Kidney (tissue), 13 donors: ENCODE measurements at regions not wholly inside any gene's neighbourhood (a gene's known extent, or its start where the extent isn't known, plus 50 kb on each side); places are given as distances from the start of the nearest gene placed in this dataset.
"Not testable (repeated sequence)": the region's sequence is repeated elsewhere in the genome, so short reads cannot be mapped to it uniquely, and the experiment has no call there.

ENCODE experiments used
- DNase-seq, 5 donors: peaks; one replicate each; pipeline ENCODE4 v3.0.0-alpha.2; 2013 to 2020
- FAIRE-seq: peaks from 2 replicates; lab custom pipeline; 2012; peaks lifted over from hg19 to GRCh38; lab: Jason Lieb, UNC
- H3K27ac ChIP-seq, 2 donors: one replicate each; pipeline ENCODE4 v1.7.0; 2013; ENCODE audit warnings: low read depth in 2 of 2, low read length in 2 of 2, inconsistent platforms in 1 of 2
- H3K27me3 ChIP-seq: one replicate; pipeline ENCODE4 v1.7.1; 2013; ENCODE audit warnings: low read length, inconsistent platforms; ENCODE audit not compliant: control insufficient read depth, insufficient read depth
- H3K36me3 ChIP-seq, 3 donors: one replicate each; pipeline versions ENCODE4 v1.7.0 to v1.7.1; 2013; ENCODE audit warnings: low read length in 3 of 3, control low read depth in 1 of 3, inconsistent platforms in 1 of 3; ENCODE audit not compliant: insufficient read depth in 3 of 3, control insufficient read depth in 2 of 3
- H3K4me1 ChIP-seq, 3 donors: one replicate each; pipeline versions ENCODE4 v1.7.0 to v1.7.1; 2013; ENCODE audit warnings: low read length in 3 of 3, inconsistent platforms in 1 of 3, low read depth in 1 of 3; ENCODE audit not compliant: control insufficient read depth in 2 of 3, insufficient read depth in 2 of 3
- H3K4me3 ChIP-seq, 3 donors: one replicate each; pipeline versions ENCODE4 v1.7.0 to v1.8.1; 2013; ENCODE audit warnings: low read length in 3 of 3, control low read depth in 1 of 3, inconsistent platforms in 1 of 3
- H3K9ac ChIP-seq, 3 donors: one replicate each; pipeline versions ENCODE4 v1.7.0 to v1.7.1; 2013; ENCODE audit warnings: low read length in 3 of 3, control low read depth in 1 of 3, inconsistent platforms in 1 of 3
- H3K9me3 ChIP-seq, 3 donors: one replicate each; pipeline versions ENCODE4 v1.7.0 to v1.7.1; 2013; ENCODE audit warnings: low read length in 3 of 3, control low read depth in 1 of 3, inconsistent platforms in 1 of 3; ENCODE audit not compliant: control insufficient read depth in 2 of 3, insufficient read depth in 1 of 3
- intact Hi-C: fragments of 100-400 bp; cut with DNase I; formaldehyde crosslinking; loops from one replicate; pipeline ENCODE4 v1.11.1; 2022
- TF ChIP-seq, protein P1 (sequence below): IDR thresholded peaks from 3 replicates; pipeline ENCODE4 v1.5.1; 2012; ENCODE audit warnings: mild to moderate bottlenecking, moderate library complexity, borderline replicate concordance; ENCODE audit not compliant: insufficient read depth; ENCODE audit errors: extremely low read depth
- donor health status: control.
- donor health status: control.
- donor health status: control.
- donor health status: control.
- donor health status: control.
- donor health status: DM: yes; HTN: yes; CAD: no.
- donor health status: Normal renal cell carcinoma (clear cell type).

DNA sequence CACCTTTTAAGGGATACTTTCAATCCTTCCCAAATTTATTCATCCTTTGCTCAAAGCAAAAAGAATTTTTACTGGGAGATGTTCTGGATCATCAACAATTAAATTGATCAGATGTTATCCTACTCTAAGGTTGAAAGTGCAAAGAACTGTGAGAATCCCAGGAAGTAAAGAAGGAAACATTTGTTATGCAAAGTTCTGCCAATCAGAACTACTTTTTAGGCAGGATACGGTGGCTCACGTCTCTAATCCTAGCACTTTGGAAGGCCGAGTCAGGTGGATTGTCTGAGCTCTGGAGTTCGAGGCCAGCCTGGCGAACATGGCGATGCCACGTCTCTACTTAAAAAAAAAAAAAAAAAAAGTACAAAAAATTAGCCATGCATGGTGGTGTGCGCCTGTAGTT lies 882.3 kb downstream of the DIAPH3 start:
- Histone ChIP-seq H3K9me3 (no peaks in the 10 kb centered on the region), H3K27me3 (no peaks in the 10 kb centered on the region), H3K4me3 (no peak overlapping the region), H3K4me1 (no peaks in the 10 kb centered on the region), H3K27ac (no peak overlapping the region), H3K36me3 (no peaks in the 10 kb centered on the region), H3K9ac (no peak overlapping the region)
- FAIRE-seq: no peak
- intact Hi-C loops: no loop called here
- no peak for DNase-seq
- TF ChIP-seq, protein P1, sequence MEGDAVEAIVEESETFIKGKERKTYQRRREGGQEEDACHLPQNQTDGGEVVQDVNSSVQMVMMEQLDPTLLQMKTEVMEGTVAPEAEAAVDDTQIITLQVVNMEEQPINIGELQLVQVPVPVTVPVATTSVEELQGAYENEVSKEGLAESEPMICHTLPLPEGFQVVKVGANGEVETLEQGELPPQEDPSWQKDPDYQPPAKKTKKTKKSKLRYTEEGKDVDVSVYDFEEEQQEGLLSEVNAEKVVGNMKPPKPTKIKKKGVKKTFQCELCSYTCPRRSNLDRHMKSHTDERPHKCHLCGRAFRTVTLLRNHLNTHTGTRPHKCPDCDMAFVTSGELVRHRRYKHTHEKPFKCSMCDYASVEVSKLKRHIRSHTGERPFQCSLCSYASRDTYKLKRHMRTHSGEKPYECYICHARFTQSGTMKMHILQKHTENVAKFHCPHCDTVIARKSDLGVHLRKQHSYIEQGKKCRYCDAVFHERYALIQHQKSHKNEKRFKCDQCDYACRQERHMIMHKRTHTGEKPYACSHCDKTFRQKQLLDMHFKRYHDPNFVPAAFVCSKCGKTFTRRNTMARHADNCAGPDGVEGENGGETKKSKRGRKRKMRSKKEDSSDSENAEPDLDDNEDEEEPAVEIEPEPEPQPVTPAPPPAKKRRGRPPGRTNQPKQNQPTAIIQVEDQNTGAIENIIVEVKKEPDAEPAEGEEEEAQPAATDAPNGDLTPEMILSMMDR: no peak

DNA sequence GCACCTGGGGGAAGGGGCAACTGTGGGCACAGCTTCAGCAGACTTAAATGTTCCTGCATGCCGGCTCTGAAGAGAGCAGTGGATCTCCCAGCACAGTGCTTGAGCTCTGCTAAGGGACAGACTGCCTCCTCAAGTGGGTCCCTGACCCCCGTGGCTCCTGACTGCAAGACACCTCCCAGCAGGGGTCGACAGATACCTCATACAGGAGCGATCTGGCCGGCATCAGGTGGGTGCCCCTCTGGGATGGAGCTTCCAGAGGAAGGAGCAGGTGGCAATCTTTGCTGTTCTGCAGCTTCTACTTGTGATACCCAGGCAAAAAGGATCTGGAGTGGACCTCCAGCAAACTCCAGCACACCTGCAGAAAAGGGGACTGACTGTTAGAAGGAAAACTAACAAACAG lies 871.5 kb downstream of the DIAPH3 start:
- H3K27ac ChIP-seq, DNase-seq, H3K36me3 ChIP-seq, H3K9ac ChIP-seq, intact Hi-C loops, FAIRE-seq, H3K4me1 ChIP-seq, H3K4me3 ChIP-seq, H3K27me3 ChIP-seq, H3K9me3 ChIP-seq: not testable (repeated sequence)

DNA sequence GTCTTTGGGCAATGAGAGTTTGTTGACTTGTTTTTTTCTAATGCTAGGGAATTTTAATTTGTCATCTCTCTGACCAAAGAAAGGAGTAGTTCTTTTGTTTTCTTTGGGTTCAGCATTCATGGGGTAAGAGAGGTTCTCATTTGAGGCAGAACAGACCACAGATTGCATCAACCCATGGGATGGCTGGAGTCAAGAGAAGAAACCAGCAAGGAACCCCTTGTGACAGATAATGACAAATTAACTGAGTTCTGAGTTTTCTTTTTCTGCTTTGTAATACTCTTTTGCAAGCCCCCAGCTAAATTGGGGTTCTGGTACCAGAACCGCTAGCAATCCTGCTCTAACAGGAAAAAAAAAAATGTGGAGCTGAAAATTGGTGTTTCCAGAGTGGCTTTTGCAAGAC lies 864.1 kb downstream of the DIAPH3 start:
- no peak overlapping the region for H3K27ac ChIP-seq
- no peak for DNase-seq
- intact Hi-C loops: no loop called here
- no peak for FAIRE-seq
- no peaks in the 10 kb centered on the region for H3K9me3 ChIP-seq
- no peak overlapping the region for H3K4me3 ChIP-seq
- H3K36me3 ChIP-seq: no peaks in the 10 kb centered on the region
- no peaks in the 10 kb centered on the region for H3K27me3 ChIP-seq
- TF ChIP-seq, protein P1: no peak
- no peak overlapping the region for H3K9ac ChIP-seq
- H3K4me1 ChIP-seq: no peaks in the 10 kb centered on the region

DNA sequence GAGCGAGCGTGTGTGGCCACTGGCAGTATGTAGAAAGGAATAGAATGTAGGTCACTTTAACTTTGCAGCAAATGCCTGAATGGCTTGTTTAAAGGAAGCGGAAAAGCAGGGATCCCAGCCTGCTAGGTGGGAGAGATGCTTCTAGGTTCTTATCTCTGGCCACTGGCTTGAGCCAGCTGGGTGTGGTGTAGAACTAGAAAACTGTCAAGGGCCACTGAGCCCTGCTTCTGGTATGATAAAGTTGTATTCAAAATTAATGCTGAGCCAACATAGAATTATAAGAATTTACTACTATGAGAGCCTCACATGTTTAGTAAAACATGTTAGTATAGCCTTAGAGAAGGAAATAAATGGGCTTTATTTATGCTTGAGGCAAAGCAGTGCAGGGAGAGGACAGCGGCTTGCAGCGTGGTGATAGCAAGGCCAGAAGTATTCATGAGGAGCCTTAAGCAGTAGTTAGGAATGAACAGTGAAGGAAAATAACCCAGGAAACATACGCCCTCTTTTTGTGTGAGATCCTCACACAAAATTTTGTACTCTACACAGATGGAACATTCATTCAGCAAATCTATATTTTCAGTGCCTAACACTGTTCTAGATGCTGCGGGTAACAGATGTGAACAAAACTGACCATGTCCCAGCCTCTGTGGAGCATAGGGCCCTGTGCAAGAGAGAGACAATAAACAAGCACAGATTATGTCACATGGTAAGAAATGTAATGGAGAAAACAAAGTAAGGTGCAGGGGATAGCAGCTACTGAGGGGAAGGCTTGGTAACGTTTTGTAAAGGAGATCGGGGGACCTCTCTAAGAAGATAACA lies 863.2 kb downstream of the DIAPH3 start:
- H3K9ac ChIP-seq: no peak overlapping the region
- no peak for FAIRE-seq
- H3K27ac ChIP-seq: no peak overlapping the region
- H3K27me3 ChIP-seq: no peaks in the 10 kb centered on the region
- no peaks in the 10 kb centered on the region for H3K36me3 ChIP-seq
- intact Hi-C loops: no loop called here
- no peaks in the 10 kb centered on the region for H3K4me1 ChIP-seq
- DNase-seq: no peak
- no peaks in the 10 kb centered on the region for H3K9me3 ChIP-seq
- TF ChIP-seq, protein P1: no peak
- H3K4me3 ChIP-seq: no peak overlapping the region
